HuH-7 (cell line): ENCODE measurements at regions not wholly inside any gene's neighbourhood (a gene's known extent, or its start where the extent isn't known, plus 50 kb on each side); places are given as distances from the start of the nearest gene placed in this dataset.
"Not testable (repeated sequence)": the region's sequence is repeated elsewhere in the genome, so short reads cannot be mapped to it uniquely, and the experiment has no call there.

Source experiments
- DNase-seq: peaks from one replicate; pipeline ENCODE4 v3.0.0; 2011; ENCODE audit warnings: low spot score

GRCh38 chr7:149633976-149634945, 136.7 kb upstream of the ZNF746 start:
- no peak for DNase-seq

- DNase-seq, result not testable (repeated sequence)
Measured at GRCh38 chr7:149628361-149629149, 130.9 kb upstream of the ZNF746 start.

- no peak for DNase-seq
Measured at GRCh38 chr7:149627911-149628310, 130.3 kb upstream of the ZNF746 start.

GRCh38 chr7:149626972-149627371, 129.4 kb upstream of the ZNF746 start:
- no peak for DNase-seq

- DNase-seq, result peak; percentile 33
Measured at GRCh38 chr7:149625947-149626392, 128.4 kb upstream of the ZNF746 start.

GRCh38 chr7:149625340-149625946, 127.8 kb upstream of the ZNF746 start:
- peak; percentile 78 for DNase-seq

GRCh38 chr7:149624419-149625339, 127.1 kb upstream of the ZNF746 start:
- DNase-seq, result peak; percentile 91

GRCh38 chr7:149624006-149624405, 126.4 kb upstream of the ZNF746 start:
- peak; percentile 34 for DNase-seq

GRCh38 chr7:149623262-149623997, 125.8 kb upstream of the ZNF746 start:
- DNase-seq, result not testable (repeated sequence)

GRCh38 chr7:149622444-149623210, 125.0 kb upstream of the ZNF746 start:
- DNase-seq, result no peak

- DNase-seq, result no peak
Measured at GRCh38 chr7:149621776-149622175, 124.2 kb upstream of the ZNF746 start.

GRCh38 chr7:149620961-149621360, 123.4 kb upstream of the ZNF746 start:
- no peak for DNase-seq

- no peak for DNase-seq
Measured at GRCh38 chr7:149616898-149617297, 119.3 kb upstream of the ZNF746 start.

- DNase-seq, result no peak
Measured at GRCh38 chr7:149615690-149616270, 118.2 kb upstream of the ZNF746 start.

- DNase-seq, result no peak
Measured at GRCh38 chr7:149610441-149611011, 112.9 kb upstream of the ZNF746 start.

- no peak for DNase-seq
Measured at GRCh38 chr7:149608168-149608567, 110.6 kb upstream of the ZNF746 start.

GRCh38 chr7:149607683-149608082, 110.1 kb upstream of the ZNF746 start:
- DNase-seq, result no peak

- DNase-seq, result no peak
Measured at GRCh38 chr7:149606826-149607225, 109.2 kb upstream of the ZNF746 start.

GRCh38 chr7:149605696-149606095, 108.1 kb upstream of the ZNF746 start:
- no peak for DNase-seq
